Superior temporal gyrus (tissue), 1 donor: ENCODE measurements at regions not wholly inside any gene's neighbourhood (a gene's known extent, or its start where the extent isn't known, plus 50 kb on each side); places are given as distances from the start of the nearest gene placed in this dataset.
"Not testable (repeated sequence)": the region's sequence is repeated elsewhere in the genome, so short reads cannot be mapped to it uniquely, and the experiment has no call there.

Experiments used
- DNase-seq: peaks from one replicate; pipeline ENCODE4 v3.0.0-alpha.2; 2016; ENCODE audit errors: extremely low spot score

- DNase-seq: peak; percentile 74
Observed at GRCh38 chr1:8169364-8170058, 143.4 kb upstream of the ERRFI1 start.

GRCh38 chr1:8167936-8168335 is 141.8 kb upstream of the ERRFI1 start:
- DNase-seq: no peak

GRCh38 chr1:8166406-8166805 is 140.3 kb upstream of the ERRFI1 start:
- DNase-seq: peak; percentile 58

GRCh38 chr1:8165595-8166360 is 139.7 kb upstream of the ERRFI1 start:
- DNase-seq: no peak

GRCh38 chr1:8164670-8165069 is 138.6 kb upstream of the ERRFI1 start:
- no peak for DNase-seq

GRCh38 chr1:8163039-8163438 is 136.9 kb upstream of the ERRFI1 start:
- no peak for DNase-seq

GRCh38 chr1:8162168-8162567 is 136.1 kb upstream of the ERRFI1 start:
- DNase-seq: no peak

GRCh38 chr1:8161546-8162105 is 135.5 kb upstream of the ERRFI1 start:
- no peak for DNase-seq

- no peak for DNase-seq
Observed at GRCh38 chr1:8159470-8160024, 133.4 kb upstream of the ERRFI1 start.

- no peak for DNase-seq
Observed at GRCh38 chr1:8158995-8159394, 132.9 kb upstream of the ERRFI1 start.

GRCh38 chr1:8157765-8158164 is 131.7 kb upstream of the ERRFI1 start:
- DNase-seq: no peak

- DNase-seq: no peak
Observed at GRCh38 chr1:8155528-8156186, 129.5 kb upstream of the ERRFI1 start.

GRCh38 chr1:8154621-8155052 is 128.5 kb upstream of the ERRFI1 start:
- no peak for DNase-seq

- DNase-seq: no peak
Observed at GRCh38 chr1:8153961-8154360, 127.9 kb upstream of the ERRFI1 start.

- DNase-seq: no peak
Observed at GRCh38 chr1:8152731-8153702, 126.9 kb upstream of the ERRFI1 start.

GRCh38 chr1:8151647-8152046 is 125.5 kb upstream of the ERRFI1 start:
- DNase-seq: no peak

- not testable (repeated sequence) for DNase-seq
Observed at GRCh38 chr1:8149756-8150155, 123.6 kb upstream of the ERRFI1 start.

- no peak for DNase-seq
Observed at GRCh38 chr1:8147956-8148355, 121.8 kb upstream of the ERRFI1 start.

- no peak for DNase-seq
Observed at GRCh38 chr1:8146257-8146855, 120.2 kb upstream of the ERRFI1 start.

GRCh38 chr1:8145545-8146202 is 119.6 kb upstream of the ERRFI1 start:
- DNase-seq: no peak
